Rectal smooth muscle tissue (tissue), 1 donor: ENCODE measurements at regions not wholly inside any gene's neighbourhood (a gene's known extent, or its start where the extent isn't known, plus 50 kb on each side); places are given as distances from the start of the nearest gene placed in this dataset.
"Not testable (repeated sequence)": the region's sequence is repeated elsewhere in the genome, so short reads cannot be mapped to it uniquely, and the experiment has no call there.

ENCODE experiments used
- H3K27ac ChIP-seq: one replicate; pipeline ENCODE4 v1.7.0; 2013; ENCODE audit warnings: low read depth, low read length, inconsistent platforms
- H3K27me3 ChIP-seq: one replicate; pipeline ENCODE4 v1.7.0; 2013; ENCODE audit warnings: low read length; ENCODE audit not compliant: control insufficient read depth, insufficient read depth
- H3K36me3 ChIP-seq: one replicate; pipeline ENCODE4 v1.7.0; 2013; ENCODE audit warnings: low read length; ENCODE audit not compliant: control insufficient read depth, insufficient read depth
- H3K4me1 ChIP-seq: one replicate; pipeline ENCODE4 v1.7.0; 2013; ENCODE audit warnings: low read length; ENCODE audit not compliant: control insufficient read depth, insufficient read depth
- H3K4me3 ChIP-seq: one replicate; pipeline ENCODE4 v1.7.0; 2013; ENCODE audit warnings: low read length
- H3K9ac ChIP-seq: one replicate; pipeline ENCODE4 v1.7.0; 2013; ENCODE audit warnings: low read length

GRCh38 chr14:43765474-43765873 is 741.6 kb downstream of the FSCB start:
- no peak overlapping the region for H3K27ac ChIP-seq
- no peak overlapping the region for H3K9ac ChIP-seq
- H3K4me1 ChIP-seq, result no peaks in the 10 kb centered on the region
- no peak overlapping the region for H3K4me3 ChIP-seq
- no peaks in the 10 kb centered on the region for H3K36me3 ChIP-seq
- H3K27me3 ChIP-seq, result no peaks in the 10 kb centered on the region

- no peaks in the 10 kb centered on the region for H3K27me3 ChIP-seq
- no peak overlapping the region for H3K9ac ChIP-seq
- H3K36me3 ChIP-seq, result no peaks in the 10 kb centered on the region
- no peak overlapping the region for H3K27ac ChIP-seq
- no peak overlapping the region for H3K4me3 ChIP-seq
- H3K4me1 ChIP-seq, result no peaks in the 10 kb centered on the region
Measured at GRCh38 chr14:43764433-43764832, 742.6 kb downstream of the FSCB start.

GRCh38 chr14:43755707-43756106 is 751.4 kb downstream of the FSCB start:
- H3K9ac ChIP-seq, result no peak overlapping the region
- H3K36me3 ChIP-seq, result no peaks in the 10 kb centered on the region
- H3K4me1 ChIP-seq, result no peaks in the 10 kb centered on the region
- H3K27me3 ChIP-seq, result no peaks in the 10 kb centered on the region
- no peak overlapping the region for H3K4me3 ChIP-seq
- no peak overlapping the region for H3K27ac ChIP-seq

- no peak overlapping the region for H3K4me3 ChIP-seq
- H3K27ac ChIP-seq, result no peak overlapping the region
- H3K36me3 ChIP-seq, result no peaks in the 10 kb centered on the region
- no peak overlapping the region for H3K9ac ChIP-seq
- no peaks in the 10 kb centered on the region for H3K27me3 ChIP-seq
- no peaks in the 10 kb centered on the region for H3K4me1 ChIP-seq
Measured at GRCh38 chr14:43754838-43755237, 752.2 kb downstream of the FSCB start.

- Histone ChIP-seq H3K36me3 (no peaks in the 10 kb centered on the region), H3K27ac (no peak overlapping the region), H3K9ac (no peak overlapping the region), H3K27me3 (no peaks in the 10 kb centered on the region), H3K4me3 (no peak overlapping the region), H3K4me1 (no peaks in the 10 kb centered on the region)
Measured at GRCh38 chr14:43745746-43746145, 761.3 kb downstream of the FSCB start.

- Histone ChIP-seq H3K27ac (no peak overlapping the region), H3K4me3 (no peak overlapping the region), H3K27me3 (no peaks in the 10 kb centered on the region), H3K36me3 (no peaks in the 10 kb centered on the region), H3K4me1 (no peaks in the 10 kb centered on the region), H3K9ac (no peak overlapping the region)
Measured at GRCh38 chr14:43735932-43736331, 771.2 kb downstream of the FSCB start.

- Histone ChIP-seq H3K4me1 (no peaks in the 10 kb centered on the region), H3K27ac (no peak overlapping the region), H3K9ac (no peak overlapping the region), H3K36me3 (no peaks in the 10 kb centered on the region), H3K4me3 (no peak overlapping the region), H3K27me3 (no peaks in the 10 kb centered on the region)
Measured at GRCh38 chr14:43729143-43729542, 777.9 kb downstream of the FSCB start.

- Histone ChIP-seq H3K27ac (no peak overlapping the region), H3K9ac (no peak overlapping the region), H3K4me3 (no peak overlapping the region), H3K36me3 (no peaks in the 10 kb centered on the region), H3K27me3 (no peaks in the 10 kb centered on the region), H3K4me1 (no peaks in the 10 kb centered on the region)
Measured at GRCh38 chr14:43706900-43707299, 800.2 kb downstream of the FSCB start.

- not testable (repeated sequence) for H3K4me1 ChIP-seq, H3K9ac ChIP-seq, H3K36me3 ChIP-seq, H3K27ac ChIP-seq, H3K4me3 ChIP-seq, H3K27me3 ChIP-seq
Measured at GRCh38 chr14:43698561-43699284, 808.4 kb downstream of the FSCB start.

- Histone ChIP-seq H3K4me1 (no peaks in the 10 kb centered on the region), H3K4me3 (no peak overlapping the region), H3K27ac (no peak overlapping the region), H3K27me3 (no peaks in the 10 kb centered on the region), H3K36me3 (no peaks in the 10 kb centered on the region), H3K9ac (no peak overlapping the region)
Measured at GRCh38 chr14:43697003-43697402, 810.1 kb downstream of the FSCB start.

- Histone ChIP-seq H3K4me3 (no peak overlapping the region), H3K4me1 (no peaks in the 10 kb centered on the region), H3K27ac (no peak overlapping the region), H3K9ac (no peak overlapping the region), H3K27me3 (no peaks in the 10 kb centered on the region), H3K36me3 (no peaks in the 10 kb centered on the region)
Measured at GRCh38 chr14:43692706-43693105, 814.4 kb downstream of the FSCB start.

GRCh38 chr14:43687921-43688320 is 819.2 kb downstream of the FSCB start:
- H3K4me1 ChIP-seq, result peaks cover 3% of the 10 kb centered on the region
- H3K4me3 ChIP-seq, result no peak overlapping the region
- no peak overlapping the region for H3K27ac ChIP-seq
- H3K9ac ChIP-seq, result no peak overlapping the region
- no peaks in the 10 kb centered on the region for H3K27me3 ChIP-seq
- H3K36me3 ChIP-seq, result no peaks in the 10 kb centered on the region

- Histone ChIP-seq H3K27me3 (no peaks in the 10 kb centered on the region), H3K4me1 (no peaks in the 10 kb centered on the region), H3K36me3 (no peaks in the 10 kb centered on the region), H3K27ac (no peak overlapping the region), H3K4me3 (no peak overlapping the region), H3K9ac (no peak overlapping the region)
Measured at GRCh38 chr14:43677581-43677980, 829.5 kb downstream of the FSCB start.
